22Rv1 (cell line): ENCODE measurements at regions not wholly inside any gene's neighbourhood (a gene's known extent, or its start where the extent isn't known, plus 50 kb on each side); places are given as distances from the start of the nearest gene placed in this dataset.

Source experiments
- CTCF ChIP-seq: fragments of 450-650 bp; IDR thresholded peaks from 2 replicates; pipeline ENCODE4 v1.5.1; 2017; ENCODE audit warnings: mild to moderate bottlenecking
- ZFX ChIP-seq: fragments of 450-650 bp; IDR thresholded peaks from 2 replicates; pipeline ENCODE4 v1.6.1; 2017; ENCODE audit warnings: antibody characterized with exemption, borderline replicate concordance

GRCh38 chr17:5797447-5798050 is 213.2 kb upstream of the NLRP1 start:
- TF ChIP-seq CTCF (no peak), ZFX (no peak)
